LNCaP clone FGC (cell line): ENCODE measurements at regions not wholly inside any gene's neighbourhood (a gene's known extent, or its start where the extent isn't known, plus 50 kb on each side); places are given as distances from the start of the nearest gene placed in this dataset.

Experiments used
- DNase-seq: peaks from one replicate; pipeline ENCODE4 v3.0.0-alpha.2; 2011; ENCODE audit warnings: low read depth
- H3K4me3 ChIP-seq: 2 replicates; pipeline ENCODE4 v1.5.1; 2011; ENCODE audit warnings: mild to moderate bottlenecking, low read depth, low read length, control low read depth
- TF ChIP-seq, protein P1 (sequence below): IDR thresholded peaks from 2 replicates; pipeline ENCODE4 v1.5.1; 2012; ENCODE audit warnings: mild to moderate bottlenecking; ENCODE audit not compliant: control insufficient read depth, insufficient read depth; ENCODE audit errors: extremely low read depth

DNA sequence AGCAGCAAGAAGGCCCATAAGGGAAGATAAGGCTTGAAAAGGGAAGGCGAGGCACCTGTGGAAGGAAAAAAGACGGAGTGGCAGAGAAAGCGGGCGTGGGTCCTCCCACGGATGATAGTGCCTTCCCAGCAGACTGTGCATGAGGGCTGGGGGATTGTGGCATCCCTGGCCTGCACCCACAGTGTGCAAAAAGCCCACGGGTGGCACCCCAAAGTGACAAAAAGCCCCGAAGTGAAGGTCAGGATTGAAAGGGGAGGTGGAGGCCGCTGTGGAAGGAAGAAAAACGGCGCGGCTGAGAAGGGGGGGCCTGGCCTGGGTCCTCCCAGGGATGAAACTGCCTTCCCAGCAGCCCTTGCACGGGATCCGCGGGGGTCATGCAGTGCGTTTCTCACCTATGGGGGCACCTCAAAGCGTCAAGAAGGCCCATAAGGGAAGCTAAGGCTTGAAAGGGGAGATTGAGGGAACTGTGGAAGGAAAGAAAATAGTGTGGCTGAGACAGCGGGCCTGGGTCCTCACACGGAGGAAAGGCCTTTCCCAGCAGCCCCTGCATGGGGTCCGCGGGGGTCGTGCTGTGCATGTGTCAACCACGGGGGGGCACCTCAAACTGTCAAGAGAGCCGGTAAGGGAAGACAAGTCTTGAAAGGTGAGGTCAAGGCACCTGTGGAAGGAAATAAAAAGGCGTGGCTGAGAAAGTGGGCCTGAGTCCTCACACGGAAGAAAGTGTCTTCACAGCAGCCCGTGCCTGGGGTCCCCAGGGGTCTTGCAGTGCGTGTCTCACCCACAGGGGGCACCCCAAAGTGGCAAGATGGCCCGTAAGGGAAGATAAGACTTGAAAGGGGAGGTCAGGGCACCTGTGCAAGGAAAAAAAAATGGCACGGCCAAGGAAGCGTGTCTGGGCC is 274.1 kb downstream of the ALG10 start:
- TF ChIP-seq, protein P1, sequence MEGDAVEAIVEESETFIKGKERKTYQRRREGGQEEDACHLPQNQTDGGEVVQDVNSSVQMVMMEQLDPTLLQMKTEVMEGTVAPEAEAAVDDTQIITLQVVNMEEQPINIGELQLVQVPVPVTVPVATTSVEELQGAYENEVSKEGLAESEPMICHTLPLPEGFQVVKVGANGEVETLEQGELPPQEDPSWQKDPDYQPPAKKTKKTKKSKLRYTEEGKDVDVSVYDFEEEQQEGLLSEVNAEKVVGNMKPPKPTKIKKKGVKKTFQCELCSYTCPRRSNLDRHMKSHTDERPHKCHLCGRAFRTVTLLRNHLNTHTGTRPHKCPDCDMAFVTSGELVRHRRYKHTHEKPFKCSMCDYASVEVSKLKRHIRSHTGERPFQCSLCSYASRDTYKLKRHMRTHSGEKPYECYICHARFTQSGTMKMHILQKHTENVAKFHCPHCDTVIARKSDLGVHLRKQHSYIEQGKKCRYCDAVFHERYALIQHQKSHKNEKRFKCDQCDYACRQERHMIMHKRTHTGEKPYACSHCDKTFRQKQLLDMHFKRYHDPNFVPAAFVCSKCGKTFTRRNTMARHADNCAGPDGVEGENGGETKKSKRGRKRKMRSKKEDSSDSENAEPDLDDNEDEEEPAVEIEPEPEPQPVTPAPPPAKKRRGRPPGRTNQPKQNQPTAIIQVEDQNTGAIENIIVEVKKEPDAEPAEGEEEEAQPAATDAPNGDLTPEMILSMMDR = no peak
- no peak for DNase-seq
- no peak overlapping the region for H3K4me3 ChIP-seq

DNA sequence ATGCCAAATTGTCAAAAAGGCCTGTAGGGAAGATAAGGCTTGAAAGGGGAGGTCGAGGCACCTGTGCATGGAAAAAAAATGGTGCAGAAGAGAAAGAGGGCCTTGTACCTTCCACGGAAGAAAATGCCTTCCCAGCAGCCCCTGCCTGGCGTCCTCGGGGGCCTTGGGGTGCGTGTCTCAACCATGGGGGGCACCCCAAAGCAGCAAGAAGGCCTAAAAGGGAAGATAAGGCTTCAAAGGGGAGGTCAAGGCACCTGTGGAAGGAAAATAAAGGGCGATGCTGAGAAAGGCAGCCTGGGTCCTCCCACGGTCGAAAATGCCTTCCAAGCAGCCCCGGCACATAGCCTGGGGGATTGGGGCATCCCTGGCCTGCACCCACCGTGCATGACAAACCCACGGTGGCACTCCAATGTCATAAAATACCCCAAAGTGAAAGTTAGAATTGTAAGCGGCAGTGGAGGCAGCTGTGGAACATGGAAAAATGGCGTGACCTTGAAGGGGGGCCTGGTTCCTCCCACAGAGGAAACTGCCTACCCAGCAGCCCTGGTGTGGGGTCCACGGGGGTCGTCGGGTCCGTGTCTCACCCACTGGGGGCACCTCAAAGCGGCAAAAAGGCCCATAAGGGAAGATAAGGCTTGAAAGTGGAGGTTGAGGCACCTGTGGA is 275.0 kb downstream of the ALG10 start:
- no peak overlapping the region for H3K4me3 ChIP-seq
- TF ChIP-seq, protein P1 = no peak
- no peak for DNase-seq

DNA sequence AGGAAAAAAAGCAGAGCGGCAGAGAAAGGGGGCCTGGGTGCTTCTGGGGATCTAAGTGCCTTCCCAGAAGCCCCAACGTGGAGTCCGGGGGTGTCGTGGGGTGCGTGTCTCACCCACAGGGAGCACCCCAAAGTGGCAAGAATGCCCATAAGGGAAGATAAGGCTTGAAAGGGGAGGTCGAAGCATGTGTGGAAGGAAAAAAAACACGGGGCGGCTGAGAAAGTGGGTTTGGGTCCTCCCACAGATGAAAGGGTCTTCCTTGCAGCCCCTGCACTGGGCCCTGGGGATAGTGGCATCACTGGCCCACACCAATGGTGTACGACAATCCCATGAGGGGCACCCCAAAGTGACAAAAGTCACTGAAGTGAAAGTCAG is 275.5 kb downstream of the ALG10 start:
- TF ChIP-seq, protein P1 = no peak
- DNase-seq = no peak
- H3K4me3 ChIP-seq = no peak overlapping the region

DNA sequence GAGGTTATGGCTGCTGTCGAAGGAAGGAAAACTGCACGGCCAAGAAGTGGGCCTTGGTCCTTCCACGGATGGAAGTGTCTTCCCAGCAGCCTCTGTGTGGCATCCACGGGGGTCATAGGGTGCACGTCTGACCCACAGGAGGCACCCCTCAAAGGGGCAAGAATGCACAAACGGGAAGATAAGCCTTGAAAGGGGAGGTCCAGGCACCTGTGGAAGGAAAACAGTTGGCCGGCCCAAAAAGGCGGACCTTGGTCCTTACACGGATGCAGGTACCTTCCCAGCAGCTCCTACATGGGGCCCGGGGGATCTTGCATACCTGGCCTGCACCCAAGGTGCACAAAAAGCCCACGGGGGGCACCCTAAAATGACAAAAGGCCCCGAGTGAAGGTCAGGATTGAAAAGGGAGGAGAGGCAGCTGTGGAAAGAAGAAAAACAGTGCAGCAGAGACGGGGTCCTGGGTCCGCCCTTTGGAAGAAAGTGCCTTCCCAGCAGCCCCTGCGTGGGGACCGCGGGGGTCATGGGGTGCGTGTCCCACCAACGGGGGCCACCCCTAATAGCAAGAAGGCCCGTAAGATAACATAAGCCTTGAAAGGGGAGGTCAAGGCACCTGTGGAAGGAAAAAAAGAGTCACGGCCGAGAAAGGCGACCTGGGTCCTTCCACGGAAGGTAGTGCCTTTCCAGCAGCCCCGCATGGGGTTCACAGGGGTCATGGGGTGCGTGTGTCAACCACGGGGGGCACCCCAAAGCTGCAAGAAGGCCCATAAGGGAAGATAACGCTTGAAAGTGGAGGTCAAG is 276.1 kb downstream of the ALG10 start:
- TF ChIP-seq, protein P1 = no peak
- H3K4me3 ChIP-seq = no peak overlapping the region
- no peak for DNase-seq

DNA sequence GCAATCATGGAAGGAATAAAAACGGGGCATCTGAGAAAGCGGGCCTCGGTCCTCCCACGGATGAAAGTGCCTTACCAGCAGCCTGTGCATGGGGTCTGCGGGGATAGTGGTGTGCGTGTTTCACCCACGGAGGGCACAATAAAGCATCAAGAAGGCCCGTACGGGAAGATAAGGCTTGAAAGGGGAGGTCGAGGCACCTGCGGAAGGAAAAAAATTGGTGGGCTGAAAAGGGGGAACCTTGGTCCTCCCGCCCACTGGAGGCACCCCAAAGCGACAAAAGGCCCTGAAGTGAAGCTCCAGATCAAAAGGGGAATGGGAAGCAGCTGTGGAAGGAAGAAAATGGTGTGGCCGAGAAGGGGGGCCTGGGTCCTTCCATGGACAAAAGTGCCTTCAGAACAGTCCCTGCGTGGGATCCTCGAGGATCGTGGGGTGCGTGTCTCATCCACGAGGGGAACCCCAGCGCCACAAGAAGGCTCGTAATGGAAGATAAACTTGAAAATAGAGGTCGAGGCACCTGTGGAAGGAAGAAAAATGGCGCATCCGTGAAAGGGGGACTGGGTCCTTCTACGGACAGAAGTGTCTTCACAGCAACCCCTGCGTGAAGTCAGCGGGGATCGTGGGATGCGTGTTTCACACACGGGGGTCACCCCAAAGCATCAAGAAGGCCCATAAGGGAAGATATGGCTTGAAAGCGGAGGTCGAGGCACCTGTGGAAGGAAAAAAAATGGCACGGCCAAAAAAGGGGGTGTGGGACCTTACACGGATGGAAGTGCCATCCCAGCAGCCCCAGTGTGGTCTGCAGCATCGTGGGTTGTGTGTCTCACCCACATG is 276.9 kb downstream of the ALG10 start:
- DNase-seq = no peak
- TF ChIP-seq, protein P1 = no peak
- no peak overlapping the region for H3K4me3 ChIP-seq

DNA sequence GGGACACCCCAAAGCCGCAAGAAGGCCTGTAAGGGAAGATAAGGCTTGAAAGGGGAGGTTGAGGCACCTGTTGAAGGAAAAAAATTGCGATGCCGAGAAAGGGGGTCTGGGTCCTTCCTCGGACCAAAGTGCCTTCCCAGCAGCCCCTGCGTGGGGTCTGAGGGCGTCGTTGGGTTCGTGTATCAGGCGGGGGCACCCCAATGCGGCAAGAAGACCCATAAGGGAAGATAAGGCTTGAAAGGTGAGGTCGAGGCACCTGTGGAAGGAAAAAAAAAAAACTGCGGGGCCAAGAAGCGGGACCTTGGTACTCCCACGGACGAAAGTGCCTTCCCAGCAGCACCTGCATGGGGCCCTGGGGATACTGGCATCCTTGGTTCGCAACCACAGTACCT is 277.5 kb downstream of the ALG10 start:
- no peak overlapping the region for H3K4me3 ChIP-seq
- TF ChIP-seq, protein P1 = no peak
- no peak for DNase-seq
